ENCODE measurements at regions not wholly inside any gene's neighbourhood (a gene's known extent, or its start where the extent isn't known, plus 50 kb on each side); places are given as distances from the start of the nearest gene placed in this dataset.

DNA sequence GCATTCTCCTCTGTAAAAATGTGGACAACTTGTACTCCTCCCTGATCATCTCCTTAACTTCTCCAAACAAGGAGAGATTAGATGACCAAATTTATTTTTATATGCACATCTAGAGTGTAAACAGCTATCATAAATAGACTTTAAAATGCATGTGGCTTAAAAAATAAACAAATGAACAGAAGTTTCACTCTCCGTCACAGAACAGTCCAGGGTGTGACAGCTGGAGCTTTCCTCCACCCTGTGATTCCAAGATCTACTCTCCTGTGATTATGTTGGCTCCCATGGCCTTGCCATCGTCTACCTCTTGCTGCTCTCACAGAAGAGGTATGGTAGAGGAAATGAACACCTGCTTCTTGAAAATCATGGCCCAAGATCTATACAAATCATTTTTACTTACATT is 560.2 kb downstream of the TOX3 start:
- no peak overlapping the region for H3K9ac ChIP-seq (ENCODE audit: insufficient read depth, low read depth, low read length)
- intact Hi-C loops (cut with micrococcal nuclease; ENCODE audit: unreplicated experiment): no loop called here
- no peak overlapping the region for H3K4me2 ChIP-seq (ENCODE audit: low read depth, low read length)
- in situ Hi-C loops (cut with HindIII; ENCODE audit: extremely low pct_ligation_motif_present, low pct_unique_long_range_greater_than_20kb): no loop called here
- H2AFZ ChIP-seq (ENCODE audit: low read length): no peak overlapping the region
- DNase-seq (ENCODE audit: low spot score): no peak
- H4K20me1 ChIP-seq (ENCODE audit: insufficient read depth, low read length): no peaks in the 10 kb centered on the region
- H3K36me3 ChIP-seq (replicated peaks in 1 of 2; ENCODE audit: control insufficient read depth in 1 of 2, insufficient read depth in 2 of 2, low read length in 2 of 2): no peaks in the 10 kb centered on the region
- BruUV-seq (replicated peaks): no TSS peak
- TF ChIP-seq NFE2L2 (IDR thresholded peaks at IDR 0.05; ENCODE audit: low read length) (no peak), RFX5 (IDR thresholded peaks at IDR 0.05; ENCODE audit: low read depth, low read length) (no peak), NFIB (CRISPR knock-in tag; IDR thresholded peaks at IDR 0.05; ENCODE audit: borderline replicate concordance) (no peak), ZNF260 (CRISPR knock-in tag; IDR thresholded peaks at IDR 0.05; ENCODE audit: borderline replicate concordance, low read depth) (no peak), SP2 (CRISPR knock-in tag; IDR thresholded peaks at IDR 0.05) (no peak), ZNF777 (CRISPR knock-in tag; IDR thresholded peaks at IDR 0.05) (no peak)
- TF ChIP-seq, protein P1, sequence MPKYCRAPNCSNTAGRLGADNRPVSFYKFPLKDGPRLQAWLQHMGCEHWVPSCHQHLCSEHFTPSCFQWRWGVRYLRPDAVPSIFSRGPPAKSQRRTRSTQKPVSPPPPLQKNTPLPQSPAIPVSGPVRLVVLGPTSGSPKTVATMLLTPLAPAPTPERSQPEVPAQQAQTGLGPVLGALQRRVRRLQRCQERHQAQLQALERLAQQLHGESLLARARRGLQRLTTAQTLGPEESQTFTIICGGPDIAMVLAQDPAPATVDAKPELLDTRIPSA (CRISPR knock-in tag; IDR thresholded peaks at IDR 0.05; ENCODE audit: borderline replicate concordance): no peak
- TF ChIP-seq, protein P2, sequence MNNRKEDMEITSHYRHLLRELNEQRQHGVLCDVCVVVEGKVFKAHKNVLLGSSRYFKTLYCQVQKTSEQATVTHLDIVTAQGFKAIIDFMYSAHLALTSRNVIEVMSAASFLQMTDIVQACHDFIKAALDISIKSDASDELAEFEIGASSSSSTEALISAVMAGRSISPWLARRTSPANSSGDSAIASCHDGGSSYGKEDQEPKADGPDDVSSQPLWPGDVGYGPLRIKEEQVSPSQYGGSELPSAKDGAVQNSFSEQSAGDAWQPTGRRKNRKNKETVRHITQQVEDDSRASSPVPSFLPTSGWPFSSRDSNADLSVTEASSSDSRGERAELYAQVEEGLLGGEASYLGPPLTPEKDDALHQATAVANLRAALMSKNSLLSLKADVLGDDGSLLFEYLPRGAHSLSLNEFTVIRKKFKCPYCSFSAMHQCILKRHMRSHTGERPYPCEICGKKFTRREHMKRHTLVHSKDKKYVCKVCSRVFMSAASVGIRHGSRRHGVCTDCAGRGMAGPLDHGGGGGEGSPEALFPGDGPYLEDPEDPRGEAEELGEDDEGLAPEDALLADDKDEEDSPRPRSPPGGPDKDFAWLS (CRISPR knock-in tag; IDR thresholded peaks at IDR 0.05; ENCODE audit: borderline replicate concordance): no peak
- TF ChIP-seq, protein P3, sequence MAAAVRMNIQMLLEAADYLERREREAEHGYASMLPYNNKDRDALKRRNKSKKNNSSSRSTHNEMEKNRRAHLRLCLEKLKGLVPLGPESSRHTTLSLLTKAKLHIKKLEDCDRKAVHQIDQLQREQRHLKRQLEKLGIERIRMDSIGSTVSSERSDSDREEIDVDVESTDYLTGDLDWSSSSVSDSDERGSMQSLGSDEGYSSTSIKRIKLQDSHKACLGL (CRISPR knock-in tag; IDR thresholded peaks at IDR 0.05): no peak
- no peaks in the 10 kb centered on the region for H3K4me1 ChIP-seq (ENCODE audit: insufficient read depth, low read length)
- H3K4me3 ChIP-seq (replicated peaks in 1 of 3; ENCODE audit: insufficient read depth in 1 of 3, low read depth in 2 of 3, low read length in 3 of 3): no peak overlapping the region
- ChIA-PET CTCF (ENCODE audit: low intra/inter-chr PET ratio, low total read pairs) (no interaction called here), POLR2A (no interaction called here)
- H3K79me2 ChIP-seq (ENCODE audit: insufficient read depth, low read length): no peaks in the 10 kb centered on the region
- ATAC-seq: no peak
- 17% methylated on average over 2 of the region's 2 CpGs for WGBS (ENCODE audit: low lambda C conversion rate)
- no peak for FAIRE-seq
- no peak overlapping the region for H3K27ac ChIP-seq (ENCODE audit: extremely low read length, insufficient read depth, low read length)
- no peaks in the 10 kb centered on the region for H3K9me3 ChIP-seq (ENCODE audit: low read length)
- no peaks in the 10 kb centered on the region for H3K27me3 ChIP-seq (ENCODE audit: control insufficient read depth in 1 of 2, insufficient read depth in 2 of 2, low read length in 2 of 2)
